GM19468 (cell line): ENCODE measurements at regions not wholly inside any gene's neighbourhood (a gene's known extent, or its start where the extent isn't known, plus 50 kb on each side); places are given as distances from the start of the nearest gene placed in this dataset.
"Not testable (repeated sequence)": the region's sequence is repeated elsewhere in the genome, so short reads cannot be mapped to it uniquely, and the experiment has no call there.

Experiments
- ATAC-seq: cut with Tn5 transposase; IDR thresholded peaks from one replicate; pipeline ENCODE4 v1.9.1; 2021; ENCODE audit warnings: mild to moderate bottlenecking, moderate library complexity, moderate number of reproducible peaks; ENCODE audit not compliant: unreplicated experiment; ENCODE audit errors: extremely low read depth

- ATAC-seq, result no peak
Measured at GRCh38 chr2:122338000-122338399, 582.5 kb downstream of the TSN start.

GRCh38 chr2:122340246-122340645 is 584.8 kb downstream of the TSN start:
- peak; percentile 98 for ATAC-seq

GRCh38 chr2:122341007-122341406 is 585.6 kb downstream of the TSN start:
- no peak for ATAC-seq

GRCh38 chr2:122352151-122352550 is 596.7 kb downstream of the TSN start:
- not testable (repeated sequence) for ATAC-seq

- no peak for ATAC-seq
Measured at GRCh38 chr2:122357998-122358397, 602.5 kb downstream of the TSN start.

- ATAC-seq, result no peak
Measured at GRCh38 chr2:122358729-122359128, 603.3 kb downstream of the TSN start.

GRCh38 chr2:122363885-122364284 is 608.4 kb downstream of the TSN start:
- no peak for ATAC-seq

- no peak for ATAC-seq
Measured at GRCh38 chr2:122366427-122366826, 611.0 kb downstream of the TSN start.

- no peak for ATAC-seq
Measured at GRCh38 chr2:122366969-122367645, 611.7 kb downstream of the TSN start.

GRCh38 chr2:122367646-122368010 is 612.2 kb downstream of the TSN start:
- no peak for ATAC-seq

GRCh38 chr2:122368576-122369243 is 613.3 kb downstream of the TSN start:
- no peak for ATAC-seq

GRCh38 chr2:122378521-122378920 is 623.1 kb downstream of the TSN start:
- ATAC-seq, result no peak

GRCh38 chr2:122384768-122385333 is 629.4 kb downstream of the TSN start:
- no peak for ATAC-seq

GRCh38 chr2:122388208-122388607 is 632.8 kb downstream of the TSN start:
- no peak for ATAC-seq

- no peak for ATAC-seq
Measured at GRCh38 chr2:122389694-122390093, 634.2 kb downstream of the TSN start.

GRCh38 chr2:122390406-122390805 is 635.0 kb downstream of the TSN start:
- ATAC-seq, result no peak

- ATAC-seq, result no peak
Measured at GRCh38 chr2:122391726-122392125, 636.3 kb downstream of the TSN start.

GRCh38 chr2:122395687-122396086 is 640.2 kb downstream of the TSN start:
- no peak for ATAC-seq

GRCh38 chr2:122411231-122411630 is 655.8 kb downstream of the TSN start:
- no peak for ATAC-seq

GRCh38 chr2:122412360-122412759 is 656.9 kb downstream of the TSN start:
- no peak for ATAC-seq

- ATAC-seq, result no peak
Measured at GRCh38 chr2:122414902-122415301, 659.5 kb downstream of the TSN start.

GRCh38 chr2:122417114-122417513 is 661.7 kb downstream of the TSN start:
- ATAC-seq, result no peak
